Fibroblast of skin of left biceps (primary cell): ENCODE measurements at regions not wholly inside any gene's neighbourhood (a gene's known extent, or its start where the extent isn't known, plus 50 kb on each side); places are given as distances from the start of the nearest gene placed in this dataset.
A peak's percentile ranks its signal among the peaks of the same experiment; 100 is the strongest.

Experiments used
- DNase-seq, 2 experiments: peaks; one replicate each; pipeline ENCODE4 v3.0.0-alpha.2; 2013; ENCODE audit warnings: low read depth in 2 of 2

- no peak for DNase-seq
Observed at GRCh38 chr9:115941561-115942315, 211.9 kb upstream of the PAPPA start.

- DNase-seq: no peak
Observed at GRCh38 chr9:115943431-115944165, 210.0 kb upstream of the PAPPA start.

GRCh38 chr9:115944166-115944948 lies 209.2 kb upstream of the PAPPA start:
- DNase-seq: peak; percentile 93 to 94

- no peak for DNase-seq
Observed at GRCh38 chr9:115945009-115945431, 208.6 kb upstream of the PAPPA start.

GRCh38 chr9:115946530-115946929 lies 207.1 kb upstream of the PAPPA start:
- no peak for DNase-seq

- DNase-seq: no peak
Observed at GRCh38 chr9:115951977-115952376, 201.6 kb upstream of the PAPPA start.

- DNase-seq: no peak
Observed at GRCh38 chr9:115952430-115953292, 200.9 kb upstream of the PAPPA start.

- no peak for DNase-seq
Observed at GRCh38 chr9:115956371-115956770, 197.2 kb upstream of the PAPPA start.

GRCh38 chr9:115957585-115957984 lies 196.0 kb upstream of the PAPPA start:
- DNase-seq: no peak

- no peak for DNase-seq
Observed at GRCh38 chr9:115964710-115965347, 188.8 kb upstream of the PAPPA start.

- DNase-seq: no peak
Observed at GRCh38 chr9:115966660-115967059, 186.9 kb upstream of the PAPPA start.

GRCh38 chr9:115969096-115969495 lies 184.5 kb upstream of the PAPPA start:
- no peak for DNase-seq

GRCh38 chr9:115972362-115972761 lies 181.2 kb upstream of the PAPPA start:
- no peak for DNase-seq

- DNase-seq: no peak
Observed at GRCh38 chr9:115972843-115973595, 180.6 kb upstream of the PAPPA start.

GRCh38 chr9:115976781-115977180 lies 176.8 kb upstream of the PAPPA start:
- no peak for DNase-seq

GRCh38 chr9:115978091-115978490 lies 175.5 kb upstream of the PAPPA start:
- no peak for DNase-seq

- no peak for DNase-seq
Observed at GRCh38 chr9:115978659-115979096, 174.9 kb upstream of the PAPPA start.

- DNase-seq: no peak
Observed at GRCh38 chr9:115980054-115980453, 173.5 kb upstream of the PAPPA start.

- no peak for DNase-seq
Observed at GRCh38 chr9:115980502-115980901, 173.1 kb upstream of the PAPPA start.

GRCh38 chr9:115980976-115981375 lies 172.6 kb upstream of the PAPPA start:
- no peak for DNase-seq
